ENCODE measurements at regions not wholly inside any gene's neighbourhood (a gene's known extent, or its start where the extent isn't known, plus 50 kb on each side); places are given as distances from the start of the nearest gene placed in this dataset.
A peak's percentile ranks its signal among the peaks of the same experiment; 100 is the strongest.
"Not testable (repeated sequence)": the region's sequence is repeated elsewhere in the genome, so short reads cannot be mapped to it uniquely, and the experiment has no call there.

DNA sequence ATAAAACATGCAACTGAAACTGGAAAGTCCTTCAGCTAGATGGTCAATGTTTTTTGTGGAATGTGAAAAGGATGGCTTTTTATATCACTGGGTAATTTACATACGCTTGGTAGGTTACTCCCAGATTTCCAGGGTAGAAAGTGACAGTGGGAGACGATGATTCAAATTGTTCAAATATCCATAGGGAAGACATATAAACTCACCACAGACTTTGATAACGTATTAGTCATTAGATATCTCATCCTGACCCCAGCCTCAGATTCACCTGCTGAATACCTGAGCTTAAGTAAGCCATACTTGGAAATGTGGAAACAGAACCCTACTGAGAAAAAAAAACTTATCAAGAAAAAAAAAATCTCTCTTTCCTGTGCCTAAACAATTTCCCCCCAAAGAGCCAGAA is 169.4 kb downstream of the ZNF674 start:
- DNase-seq (no peak), ATAC-seq (no peak)
- intact Hi-C loops (cut with DNase I, micrococcal nuclease), result no loop called here

GRCh38 chrX:46374371-46374770 is 170.8 kb downstream of the ZNF674 start:
- intact Hi-C loops (cut with DNase I, micrococcal nuclease), result no loop called here
- ATAC-seq, result no peak
- no peak for DNase-seq

- intact Hi-C loops (cut with DNase I, micrococcal nuclease), result no loop called here
- ATAC-seq (no peak), DNase-seq (no peak)
Observed at GRCh38 chrX:46367491-46367890, 177.7 kb downstream of the ZNF674 start.

DNA sequence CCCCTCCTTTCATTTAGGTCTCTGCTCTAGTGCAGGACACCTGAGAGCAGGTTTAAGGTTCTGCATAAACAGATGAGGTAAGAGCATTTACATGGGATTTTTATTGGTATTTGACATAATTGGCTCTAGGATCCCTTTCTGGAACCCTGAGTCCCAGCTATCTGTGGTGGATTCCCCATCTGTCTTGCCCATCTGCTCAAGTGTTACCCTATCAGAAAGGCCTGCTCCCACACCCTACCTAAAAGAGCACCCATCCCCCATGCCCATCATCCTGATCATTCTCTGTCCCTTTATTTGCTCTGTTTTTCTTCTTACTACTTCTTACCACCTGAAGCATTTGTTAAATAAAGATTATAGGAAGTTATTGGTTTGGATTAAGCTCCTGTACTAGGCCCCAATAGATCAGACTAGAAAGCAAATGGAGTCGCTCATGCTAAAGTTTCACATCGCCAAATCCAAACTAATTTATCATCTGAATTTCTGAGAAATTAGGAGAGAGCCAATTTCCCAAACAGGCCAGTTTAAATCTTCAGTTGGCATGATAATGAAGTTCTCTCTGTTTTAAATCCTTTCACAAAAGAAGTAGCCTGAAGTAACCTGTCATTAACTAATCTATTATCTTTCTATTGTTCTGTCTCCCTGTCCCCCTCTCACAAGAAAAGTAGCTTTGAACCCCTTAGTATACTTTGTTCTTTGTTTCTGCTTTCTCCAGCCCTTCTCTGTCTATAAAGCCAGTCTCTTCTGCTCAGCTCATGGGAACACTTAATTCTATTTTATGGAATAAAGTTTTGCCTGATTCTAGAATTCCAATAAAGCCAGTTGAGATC is 178.6 kb downstream of the ZNF674 start:
- DNase-seq, result no peak
- intact Hi-C loops (cut with DNase I, micrococcal nuclease), result no loop called here
- ATAC-seq, result no peak

GRCh38 chrX:46354481-46354880 is 190.7 kb downstream of the ZNF674 start:
- intact Hi-C loops (cut with DNase I, micrococcal nuclease), result no loop called here
- ATAC-seq (no peak), DNase-seq (no peak)

DNA sequence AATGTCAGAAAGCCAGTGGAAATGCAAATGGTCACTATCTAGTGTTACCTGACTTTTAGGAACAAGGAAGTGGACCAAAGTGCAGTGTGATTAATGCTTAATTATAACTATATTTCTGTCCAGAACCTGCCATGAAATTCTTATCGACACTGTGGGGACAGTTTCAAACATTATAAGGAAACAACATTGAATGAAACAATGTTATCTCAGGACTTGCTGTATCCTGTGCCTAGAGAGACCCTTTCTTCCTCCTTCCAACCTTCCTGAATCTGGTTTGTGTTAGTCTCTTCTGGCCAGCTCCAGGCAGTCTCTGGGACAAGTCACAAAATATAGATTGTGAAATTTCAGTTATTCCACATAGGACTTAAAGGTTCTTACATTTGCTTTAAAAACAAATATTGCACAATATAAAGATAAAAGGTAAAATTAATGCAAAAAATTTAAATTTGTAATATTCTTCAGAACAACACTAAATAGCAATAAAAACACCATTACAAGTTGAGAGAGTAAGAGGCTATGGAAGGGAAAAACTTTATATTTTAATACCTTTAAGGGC is 203.4 kb downstream of the ZNF674 start:
- ATAC-seq (no peak), DNase-seq (no peak)
- intact Hi-C loops (cut with DNase I, micrococcal nuclease), result no loop called here

DNA sequence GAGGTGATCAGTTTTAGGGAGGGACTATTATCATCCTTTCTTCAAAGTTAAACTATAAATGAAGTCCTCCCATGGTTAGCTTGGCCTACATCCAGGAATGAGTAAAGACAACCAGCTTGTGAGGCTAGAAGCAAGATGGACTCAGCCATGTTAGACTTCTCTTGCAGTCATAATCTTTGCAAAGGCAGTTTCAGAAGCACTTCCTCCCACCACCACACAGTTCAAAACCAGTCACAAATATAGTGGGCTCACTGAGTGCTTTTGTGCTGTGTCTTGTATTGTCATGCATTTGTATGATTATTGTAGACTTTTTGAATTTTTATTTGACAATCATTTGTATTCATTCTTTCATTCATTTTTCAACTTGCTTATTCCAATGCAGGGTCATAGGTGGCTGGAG is 204.5 kb downstream of the ZNF674 start:
- intact Hi-C loops (cut with DNase I, micrococcal nuclease), result no loop called here
- no peak for DNase-seq
- ATAC-seq, result no peak

GRCh38 chrX:46333550-46333949 is 211.7 kb downstream of the ZNF674 start:
- intact Hi-C loops (cut with DNase I, micrococcal nuclease), result no loop called here
- ATAC-seq (peak; percentile 85), DNase-seq (peak in 1 of 2 donors; percentile 13)

DNA sequence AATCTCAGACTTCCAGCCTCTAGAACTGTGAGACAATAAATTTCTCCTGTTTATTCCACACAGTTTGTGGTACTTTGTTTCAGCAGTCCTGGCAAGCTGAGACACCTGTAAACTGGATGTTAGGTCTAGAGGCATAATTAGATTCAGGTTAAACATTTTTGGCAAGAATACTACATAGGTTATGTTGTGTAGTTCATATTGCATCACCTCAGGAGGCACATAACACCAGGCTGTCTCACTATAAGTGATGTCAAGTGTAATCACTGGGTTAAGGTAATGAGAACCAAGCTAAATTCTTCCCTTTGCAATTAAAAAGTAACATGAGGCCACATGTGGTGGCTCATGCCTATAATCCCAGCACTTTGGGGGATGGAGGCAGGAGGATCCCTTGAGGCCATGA is 214.2 kb downstream of the ZNF674 start:
- intact Hi-C loops (cut with DNase I, micrococcal nuclease), result no loop called here
- DNase-seq, result no peak
- no peak for ATAC-seq

DNA sequence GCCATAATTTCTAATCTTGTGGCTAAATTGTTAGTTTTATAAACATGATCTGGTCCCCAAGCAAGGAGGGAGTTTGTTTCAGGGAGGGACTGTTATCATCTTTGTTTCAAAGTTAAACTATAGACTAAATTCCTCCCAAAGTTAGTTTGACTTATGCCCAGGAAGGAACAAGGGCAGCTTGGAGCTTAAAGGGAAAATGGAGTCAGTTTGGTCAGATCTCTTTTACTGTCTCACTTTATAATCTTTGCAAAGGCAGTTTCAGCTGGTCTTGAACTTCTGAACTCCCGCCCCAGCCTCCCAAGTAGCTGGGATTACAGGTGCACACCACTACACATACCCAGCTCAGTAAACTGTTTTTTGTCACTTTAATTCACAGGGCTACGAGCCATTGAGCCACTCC is 214.7 kb downstream of the ZNF674 start:
- ATAC-seq, result no peak
- intact Hi-C loops (cut with DNase I, micrococcal nuclease), result no loop called here
- no peak for DNase-seq

DNA sequence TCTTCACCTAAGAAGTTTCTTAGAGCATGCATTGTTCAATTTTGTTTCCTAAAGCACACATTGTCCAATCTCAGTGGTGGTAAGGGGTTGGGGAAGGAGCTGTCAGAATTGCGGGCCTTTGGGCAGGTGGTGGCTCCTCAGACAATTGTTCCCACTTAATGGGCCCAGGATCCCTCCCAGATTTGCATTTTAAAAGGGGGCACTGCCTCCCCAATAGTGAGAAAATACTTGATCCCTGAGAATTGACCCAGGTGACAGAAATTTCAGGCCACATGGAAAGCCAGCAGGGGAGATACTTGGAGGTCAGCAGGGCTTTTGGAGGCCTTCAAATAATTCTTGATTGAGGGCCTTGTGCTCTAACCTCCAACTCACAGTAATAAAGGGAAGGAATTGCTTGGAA is 217.1 kb downstream of the ZNF674 start:
- ATAC-seq (no peak), DNase-seq (no peak)
- intact Hi-C loops (cut with DNase I, micrococcal nuclease), result no loop called here

GRCh38 chrX:46327566-46328115 is 217.6 kb downstream of the ZNF674 start:
- DNase-seq (peak; percentile 20 to 45), ATAC-seq (peak; percentile 74)
- intact Hi-C loops (cut with DNase I, micrococcal nuclease), result no loop called here

- ATAC-seq, result no peak
- intact Hi-C loops (cut with DNase I, micrococcal nuclease), result no loop called here
- DNase-seq, result no peak
Observed at GRCh38 chrX:46326161-46326560, 219.1 kb downstream of the ZNF674 start.

DNA sequence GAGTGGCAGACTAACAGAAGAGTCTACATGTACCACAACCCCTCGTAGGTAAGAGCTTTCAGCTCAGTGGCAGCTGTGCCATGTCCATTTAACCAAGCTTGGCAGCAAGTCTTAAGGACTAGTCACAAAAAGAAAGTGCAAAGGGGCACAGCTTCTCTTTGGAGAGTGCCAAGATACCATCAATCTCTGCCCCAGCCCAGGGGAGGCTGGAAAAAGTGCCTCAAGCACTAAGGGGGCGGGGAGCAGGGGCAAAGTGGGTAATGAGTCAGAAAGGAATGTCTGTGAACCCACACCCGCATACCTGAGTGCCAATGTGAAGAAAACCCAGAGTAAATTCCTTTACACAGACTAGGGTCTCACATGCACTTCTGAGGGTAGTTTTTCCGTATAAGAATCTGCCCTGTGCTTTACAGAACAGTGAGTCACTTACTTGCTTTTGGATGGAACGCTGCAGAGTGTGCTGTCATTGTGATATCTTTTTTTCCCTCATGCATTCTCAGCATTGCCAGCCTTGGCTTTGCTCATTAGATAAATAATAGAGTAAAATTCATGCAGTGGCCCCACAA is 219.8 kb downstream of the ZNF674 start:
- intact Hi-C loops (cut with DNase I, micrococcal nuclease), result no loop called here
- DNase-seq (no peak), ATAC-seq (no peak)

DNA sequence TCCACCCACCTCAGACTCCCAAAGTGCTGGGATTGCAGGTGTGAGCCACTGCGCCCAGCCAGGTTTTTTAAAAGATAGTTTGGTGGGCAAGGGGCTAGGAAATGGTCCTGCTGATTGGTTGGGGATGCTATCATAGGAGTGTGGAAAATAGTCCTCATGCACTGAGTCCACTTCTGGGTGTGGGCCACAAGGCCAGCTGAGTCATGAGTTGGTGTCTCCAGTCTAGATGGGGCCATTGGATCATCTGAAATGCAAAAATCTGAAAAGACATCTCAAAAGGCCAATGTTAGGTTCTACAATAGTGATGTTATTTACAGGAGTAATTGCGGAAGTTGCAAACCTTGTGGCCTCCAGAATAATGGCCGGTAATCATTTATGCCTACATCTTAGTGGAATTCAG is 221.1 kb downstream of the ZNF674 start:
- no peak for ATAC-seq
- no peak for DNase-seq
- intact Hi-C loops (cut with DNase I, micrococcal nuclease), result no loop called here

DNA sequence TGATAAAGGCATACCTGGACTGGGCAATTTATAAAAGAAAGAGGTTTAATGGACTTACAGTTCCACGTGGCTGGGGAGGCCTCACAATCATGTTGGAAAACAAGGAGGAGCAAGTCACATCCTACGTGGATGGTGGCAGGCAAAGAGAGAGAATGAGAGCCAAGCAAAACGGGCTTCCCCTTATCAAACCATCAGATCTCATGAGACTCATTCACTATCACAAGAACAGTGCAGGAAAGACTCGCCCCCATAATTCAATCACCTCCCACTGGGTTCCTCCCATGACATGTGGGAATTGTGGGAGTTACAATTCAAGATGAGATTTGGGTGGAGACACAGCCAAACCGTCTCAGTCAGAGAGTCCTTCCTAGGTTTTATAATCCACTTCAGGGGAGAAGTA is 222.3 kb downstream of the ZNF674 start:
- ATAC-seq; intact Hi-C loops (cut with DNase I, micrococcal nuclease); DNase-seq: not testable (repeated sequence)

- DNase-seq (no peak), ATAC-seq (no peak)
- intact Hi-C loops (cut with DNase I, micrococcal nuclease), result no loop called here
Observed at GRCh38 chrX:46321676-46322075, 223.5 kb downstream of the ZNF674 start.

DNA sequence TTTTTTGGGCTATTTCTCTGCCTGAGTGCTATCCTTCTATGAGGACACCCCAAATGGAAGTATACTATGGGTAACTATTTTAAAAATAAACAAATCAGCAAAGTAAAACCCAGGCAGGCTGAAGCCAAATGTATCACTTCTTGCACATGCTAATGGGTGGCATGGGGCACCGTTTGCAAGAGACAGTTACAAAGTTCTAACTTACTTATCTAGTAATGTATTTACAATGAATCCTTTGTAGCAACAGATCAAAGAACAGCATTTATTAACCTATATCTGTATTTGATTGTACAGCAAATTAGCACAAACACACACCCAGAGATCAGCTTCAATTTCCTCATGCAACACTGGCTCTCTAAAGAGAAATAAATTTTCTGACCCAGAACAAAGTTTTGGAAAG is 225.5 kb downstream of the ZNF674 start:
- intact Hi-C loops (cut with DNase I, micrococcal nuclease), result no loop called here
- ATAC-seq (peak; percentile 21), DNase-seq (no peak)

- intact Hi-C loops (cut with DNase I, micrococcal nuclease), result no loop called here
- DNase-seq (no peak), ATAC-seq (no peak)
Observed at GRCh38 chrX:46318551-46318950, 226.7 kb downstream of the ZNF674 start.

- ATAC-seq (peak; percentile 33), DNase-seq (no peak)
- intact Hi-C loops (cut with DNase I, micrococcal nuclease), result no loop called here
Observed at GRCh38 chrX:46317163-46317562, 228.1 kb downstream of the ZNF674 start.
